GM23248 (cell line): ENCODE measurements at regions not wholly inside any gene's neighbourhood (a gene's known extent, or its start where the extent isn't known, plus 50 kb on each side); places are given as distances from the start of the nearest gene placed in this dataset.

Source experiments
- EZH2 ChIP-seq: fragments of 200-600 bp; sonication (generic); IDR thresholded peaks from 2 replicates; pipeline ENCODE4 v1.6.1; 2018; ENCODE audit warnings: antibody characterized with exemption, mild to moderate bottlenecking; ENCODE audit not compliant: insufficient read depth, poor library complexity, severe bottlenecking
- EZH2phosphoT487 ChIP-seq: fragments of 200-600 bp; sonication (generic); IDR thresholded peaks from 2 replicates; pipeline ENCODE4 v1.6.1; 2018; ENCODE audit warnings: antibody characterized with exemption, moderate library complexity, mild to moderate bottlenecking, low read depth; ENCODE audit not compliant: insufficient read depth

- no peak for TF ChIP-seq EZH2
- TF ChIP-seq EZH2phosphoT487: no peak
These were observed 109.9 kb downstream of the NUDT12 start for GRCh38 chr5:103452666-103453065.
